ENCODE measurements at regions not wholly inside any gene's neighbourhood (a gene's known extent, or its start where the extent isn't known, plus 50 kb on each side); places are given as distances from the start of the nearest gene placed in this dataset.
A peak's percentile ranks its signal among the peaks of the same experiment; 100 is the strongest.
"Not testable (repeated sequence)": the region's sequence is repeated elsewhere in the genome, so short reads cannot be mapped to it uniquely, and the experiment has no call there.

GRCh38 chr7:125926621-125927020 is 997.0 kb upstream of the POT1 start:
- no peak for ATAC-seq

GRCh38 chr7:125924037-125924436 is 994.4 kb upstream of the POT1 start:
- DNase-seq (no peak), ATAC-seq (no peak)
- Mint-ChIP-seq H3K4me3 (no peak overlapping the region), H3K36me3 (no peaks in the 10 kb centered on the region), H3K9me3 (peaks cover 0 to 17% (median 3%) of the 10 kb centered on the region in 9 donors), H3K27me3 (no peaks in the 10 kb centered on the region), H3K4me1 (no peaks in the 10 kb centered on the region), H3K27ac (no peak overlapping the region)
- POLR2A ChIA-PET, result no interaction called here

More at GRCh38 chr7:125926621-125927020, 997.0 kb upstream of the POT1 start:
- Mint-ChIP-seq H3K4me1 (no peaks in the 10 kb centered on the region), H3K4me3 (no peak overlapping the region), H3K27me3 (no peaks in the 10 kb centered on the region), H3K9me3 (peaks cover 0 to 21% (median 3%) of the 10 kb centered on the region in 9 donors), H3K27ac (no peak overlapping the region), H3K36me3 (no peaks in the 10 kb centered on the region)
- POLR2A ChIA-PET, result no interaction called here
- no peak for DNase-seq

GRCh38 chr7:125915381-125915948 is 985.8 kb upstream of the POT1 start:
- H3K4me3 Mint-ChIP-seq, DNase-seq, POLR2A ChIA-PET, H3K4me1 Mint-ChIP-seq, ATAC-seq, H3K27me3 Mint-ChIP-seq, H3K27ac Mint-ChIP-seq, H3K36me3 Mint-ChIP-seq: not testable (repeated sequence)
- H3K9me3 Mint-ChIP-seq, result peaks cover 0 to 46% (median 8%) of the 10 kb centered on the region in 9 donors

- ATAC-seq (no peak), DNase-seq (no peak)
- Mint-ChIP-seq H3K4me1 (no peaks in the 10 kb centered on the region), H3K27ac (no peak overlapping the region), H3K4me3 (no peak overlapping the region), H3K9me3 (peaks cover 0 to 40% (median 10%) of the 10 kb centered on the region in 9 donors), H3K27me3 (peaks cover 0 to 4% (median 0%) of the 10 kb centered on the region in 5 donors), H3K36me3 (no peaks in the 10 kb centered on the region)
- POLR2A ChIA-PET, result no interaction called here
Measured at GRCh38 chr7:125908711-125909110, 979.1 kb upstream of the POT1 start.

GRCh38 chr7:125899577-125899976 is 970.0 kb upstream of the POT1 start:
- no peak overlapping the region for H3K4me3 Mint-ChIP-seq
- H3K9me3 Mint-ChIP-seq, result peaks cover 0 to 31% (median 4%) of the 10 kb centered on the region in 9 donors

GRCh38 chr7:125892434-125892833 is 962.8 kb upstream of the POT1 start:
- H3K4me3 Mint-ChIP-seq, result no peak overlapping the region
- ATAC-seq (no peak), DNase-seq (no peak)
- POLR2A ChIA-PET, result no interaction called here
- H3K27ac Mint-ChIP-seq, result peak overlapping the region in 1 of 10 donors; percentile 40
- H3K36me3 Mint-ChIP-seq, result peaks cover 0 to 10% (median 0%) of the 10 kb centered on the region in 3 donors
- no peaks in the 10 kb centered on the region for H3K27me3 Mint-ChIP-seq
- H3K4me1 Mint-ChIP-seq, result no peaks in the 10 kb centered on the region
- peaks cover 0 to 15% (median 8%) of the 10 kb centered on the region in 9 donors for H3K9me3 Mint-ChIP-seq

More at GRCh38 chr7:125899577-125899976, 970.0 kb upstream of the POT1 start:
- Mint-ChIP-seq H3K36me3 (no peaks in the 10 kb centered on the region), H3K27me3 (no peaks in the 10 kb centered on the region), H3K27ac (no peak overlapping the region), H3K4me1 (no peaks in the 10 kb centered on the region)
- DNase-seq (no peak), ATAC-seq (no peak)
- POLR2A ChIA-PET, result no interaction called here

- no peak for ATAC-seq
- Mint-ChIP-seq H3K27ac (no peak overlapping the region), H3K4me3 (no peak overlapping the region)
Measured at GRCh38 chr7:125878988-125879387, 949.4 kb upstream of the POT1 start.

GRCh38 chr7:125878235-125878956 is 948.8 kb upstream of the POT1 start:
- H3K36me3 Mint-ChIP-seq, result no peaks in the 10 kb centered on the region
- H3K4me1 Mint-ChIP-seq, result no peaks in the 10 kb centered on the region
- H3K27ac Mint-ChIP-seq, result no peak overlapping the region
- H3K9me3 Mint-ChIP-seq, result peaks cover 0 to 12% (median 2%) of the 10 kb centered on the region in 9 donors
- H3K27me3 Mint-ChIP-seq, result no peaks in the 10 kb centered on the region
- POLR2A ChIA-PET, result no interaction called here
- no peak for DNase-seq
- no peak overlapping the region for H3K4me3 Mint-ChIP-seq
- no peak for ATAC-seq

More at GRCh38 chr7:125878988-125879387, 949.4 kb upstream of the POT1 start:
- no peaks in the 10 kb centered on the region for H3K4me1 Mint-ChIP-seq
- peaks cover 0 to 12% (median 2%) of the 10 kb centered on the region in 9 donors for H3K9me3 Mint-ChIP-seq
- DNase-seq, result no peak
- H3K36me3 Mint-ChIP-seq, result no peaks in the 10 kb centered on the region
- H3K27me3 Mint-ChIP-seq, result no peaks in the 10 kb centered on the region
- POLR2A ChIA-PET, result no interaction called here

GRCh38 chr7:125877246-125877645 is 947.6 kb upstream of the POT1 start:
- POLR2A ChIA-PET, result no interaction called here

GRCh38 chr7:125876431-125876830 is 946.8 kb upstream of the POT1 start:
- H3K36me3 Mint-ChIP-seq, result no peaks in the 10 kb centered on the region

More at GRCh38 chr7:125877246-125877645, 947.6 kb upstream of the POT1 start:
- Mint-ChIP-seq H3K36me3 (no peaks in the 10 kb centered on the region), H3K27ac (no peak overlapping the region), H3K4me1 (no peaks in the 10 kb centered on the region), H3K4me3 (no peak overlapping the region), H3K27me3 (no peaks in the 10 kb centered on the region), H3K9me3 (peaks cover 0 to 12% (median 3%) of the 10 kb centered on the region in 9 donors)
- ATAC-seq, result no peak
- no peak for DNase-seq

GRCh38 chr7:125871431-125871830 is 941.8 kb upstream of the POT1 start:
- POLR2A ChIA-PET, result no interaction called here
- no peak for DNase-seq
- Mint-ChIP-seq H3K9me3 (peaks cover 0 to 13% (median 7%) of the 10 kb centered on the region in 9 donors), H3K27me3 (no peaks in the 10 kb centered on the region), H3K27ac (no peak overlapping the region), H3K4me1 (no peaks in the 10 kb centered on the region), H3K4me3 (no peak overlapping the region), H3K36me3 (no peaks in the 10 kb centered on the region)
- ATAC-seq, result no peak

More at GRCh38 chr7:125876431-125876830, 946.8 kb upstream of the POT1 start:
- H3K9me3 Mint-ChIP-seq, result peaks cover 0 to 12% (median 3%) of the 10 kb centered on the region in 9 donors
- H3K27ac Mint-ChIP-seq, result no peak overlapping the region
- H3K4me1 Mint-ChIP-seq, result no peaks in the 10 kb centered on the region
- H3K27me3 Mint-ChIP-seq, result no peaks in the 10 kb centered on the region
- DNase-seq, result no peak
- no peak for ATAC-seq
- POLR2A ChIA-PET, result no interaction called here
- no peak overlapping the region for H3K4me3 Mint-ChIP-seq

GRCh38 chr7:125857606-125858005 is 928.0 kb upstream of the POT1 start:
- DNase-seq (no peak), ATAC-seq (no peak)
- no peak overlapping the region for H3K27ac Mint-ChIP-seq
- no peaks in the 10 kb centered on the region for H3K4me1 Mint-ChIP-seq
- no peak overlapping the region for H3K4me3 Mint-ChIP-seq
- no peaks in the 10 kb centered on the region for H3K36me3 Mint-ChIP-seq
- peaks cover 3 to 44% (median 6%) of the 10 kb centered on the region in 9 donors for H3K9me3 Mint-ChIP-seq
- H3K27me3 Mint-ChIP-seq, result no peaks in the 10 kb centered on the region
- POLR2A ChIA-PET, result no interaction called here

- ATAC-seq, result peak in 1 of 2 donors; percentile 8
- POLR2A ChIA-PET, result no interaction called here
Measured at GRCh38 chr7:125848157-125848556, 918.5 kb upstream of the POT1 start.

More at GRCh38 chr7:125848157-125848556, 918.5 kb upstream of the POT1 start:
- H3K9me3 Mint-ChIP-seq, result peaks cover 0 to 37% (median 13%) of the 10 kb centered on the region in 9 donors
- H3K27me3 Mint-ChIP-seq, result no peaks in the 10 kb centered on the region
- H3K4me1 Mint-ChIP-seq, result no peaks in the 10 kb centered on the region
- no peak overlapping the region for H3K27ac Mint-ChIP-seq
- no peak overlapping the region for H3K4me3 Mint-ChIP-seq
- peaks cover 0 to 5% (median 0%) of the 10 kb centered on the region in 3 donors for H3K36me3 Mint-ChIP-seq
- DNase-seq, result no peak

All from naive thymus-derived CD8-positive, alpha-beta T cell (primary cell).